Epithelial cell of proximal tubule (primary cell): ENCODE measurements at regions not wholly inside any gene's neighbourhood (a gene's known extent, or its start where the extent isn't known, plus 50 kb on each side); places are given as distances from the start of the nearest gene placed in this dataset.
"Not testable (repeated sequence)": the region's sequence is repeated elsewhere in the genome, so short reads cannot be mapped to it uniquely, and the experiment has no call there.

Experiments used
- DNase-seq: peaks from one replicate; pipeline ENCODE4 v3.0.0-alpha.2; 2011; ENCODE audit warnings: low read depth
- H3K4me3 ChIP-seq: 2 replicates; pipeline ENCODE4 v1.5.1; 2011; ENCODE audit warnings: low read depth, mild to moderate bottlenecking, low read length
- CTCF ChIP-seq: conservative IDR thresholded peaks from 2 replicates; pipeline ENCODE4 v1.5.1; 2012; ENCODE audit warnings: low read depth, mild to moderate bottlenecking, low read length

GRCh38 chr1:60619581-60619980 is 462.8 kb upstream of the NFIA start:
- H3K4me3 ChIP-seq = no peak overlapping the region
- TF ChIP-seq CTCF = no peak
- no peak for DNase-seq

GRCh38 chr1:60615666-60616065 is 466.7 kb upstream of the NFIA start:
- no peak for DNase-seq
- TF ChIP-seq CTCF = no peak
- H3K4me3 ChIP-seq = no peak overlapping the region

- no peak for TF ChIP-seq CTCF
Measured at GRCh38 chr1:60612790-60613189, 469.6 kb upstream of the NFIA start.

GRCh38 chr1:60606921-60607320 is 475.4 kb upstream of the NFIA start:
- H3K4me3 ChIP-seq, DNase-seq: not testable (repeated sequence)

More at GRCh38 chr1:60612790-60613189, 469.6 kb upstream of the NFIA start:
- H3K4me3 ChIP-seq = no peak overlapping the region
- DNase-seq = no peak

- DNase-seq = no peak
- TF ChIP-seq CTCF = no peak
- no peak overlapping the region for H3K4me3 ChIP-seq
Measured at GRCh38 chr1:60600532-60600931, 481.8 kb upstream of the NFIA start.

GRCh38 chr1:60599574-60599973 is 482.8 kb upstream of the NFIA start:
- no peak overlapping the region for H3K4me3 ChIP-seq
- TF ChIP-seq CTCF = no peak
- DNase-seq = no peak

- no peak overlapping the region for H3K4me3 ChIP-seq
- TF ChIP-seq CTCF = no peak
- DNase-seq = no peak
Measured at GRCh38 chr1:60598041-60598910, 484.1 kb upstream of the NFIA start.
